GM23338 (cell line): ENCODE measurements at regions not wholly inside any gene's neighbourhood (a gene's known extent, or its start where the extent isn't known, plus 50 kb on each side); places are given as distances from the start of the nearest gene placed in this dataset.

ENCODE experiments used
- ATAC-seq: fragments of 200-7000 bp; cut with Tn5 transposase; 3 replicates; pipeline ENCODE4 v1.9.1; 2020
- DNase-seq: peaks from one replicate; pipeline ENCODE4 v3.0.0-alpha.2; 2015; ENCODE audit warnings: low spot score
- H2AFZ ChIP-seq: fragments of 200-600 bp; sonication (generic); 2 replicates; pipeline ENCODE4 v1.8.0; 2016; ENCODE audit warnings: antibody characterized with exemption, mild to moderate bottlenecking, moderate library complexity
- H3F3A ChIP-seq: fragments of 200-600 bp; sonication (generic); replicated peaks from 2 replicates; pipeline ENCODE4 v1.8.0; 2017; ENCODE audit warnings: antibody characterized with exemption, mixed run types, low read depth
- H3K27ac ChIP-seq: fragments of 200-600 bp; sonication (generic); 2 replicates; pipeline ENCODE4 v1.6.1; 2016; ENCODE audit warnings: low read depth
- H3K27me3 ChIP-seq: fragments of 200-600 bp; sonication (generic); 2 replicates; pipeline ENCODE4 v1.8.0; 2016; ENCODE audit warnings: mild to moderate bottlenecking, mixed run types, moderate library complexity; ENCODE audit not compliant: insufficient read depth
- H3K36me3 ChIP-seq: fragments of 200-600 bp; sonication (generic); 2 replicates; pipeline ENCODE4 v1.8.0; 2016; ENCODE audit warnings: mild to moderate bottlenecking; ENCODE audit not compliant: insufficient read depth
- H3K4me1 ChIP-seq: fragments of 200-600 bp; sonication (generic); 2 replicates; pipeline ENCODE4 v1.8.0; 2016; ENCODE audit warnings: mild to moderate bottlenecking, moderate library complexity; ENCODE audit not compliant: insufficient read depth
- H3K4me2 ChIP-seq: fragments of 200-600 bp; sonication (generic); 2 replicates; pipeline ENCODE4 v1.7.1; 2017; ENCODE audit warnings: mixed run types
- H3K4me3 ChIP-seq: fragments of 200-600 bp; sonication (generic); 2 replicates; pipeline ENCODE4 v1.6.1; 2016; ENCODE audit warnings: mixed run types
- H3K79me2 ChIP-seq: fragments of 200-600 bp; sonication (generic); replicated peaks from 2 replicates; pipeline ENCODE4 v1.8.0; 2017; ENCODE audit warnings: mild to moderate bottlenecking; ENCODE audit not compliant: insufficient read depth
- H3K9me2 ChIP-seq: fragments of 200-600 bp; sonication (generic); 2 replicates; pipeline ENCODE4 v1.8.0; 2017; ENCODE audit not compliant: insufficient read depth
- H4K20me1 ChIP-seq: fragments of 200-600 bp; sonication (generic); replicated peaks from 2 replicates; pipeline ENCODE4 v1.8.0; 2017; ENCODE audit warnings: mild to moderate bottlenecking; ENCODE audit not compliant: insufficient read depth
- H3K27ac Mint-ChIP-seq: 2 replicates; pipeline ENCODE4 v1.8.0; 2020; ENCODE audit warnings: inconsistent platforms, mild to moderate bottlenecking, moderate library complexity, mixed read lengths
- H3K27me3 Mint-ChIP-seq: 3 replicates; pipeline ENCODE4 v1.8.0; 2022; ENCODE audit warnings: low read depth, mild to moderate bottlenecking, moderate library complexity, mixed read lengths, inconsistent platforms; ENCODE audit not compliant: insufficient read depth, poor library complexity
- H3K36me3 Mint-ChIP-seq: 3 replicates; pipeline ENCODE4 v1.8.0; 2021; ENCODE audit warnings: low read depth, mild to moderate bottlenecking, inconsistent platforms, moderate library complexity, mixed read lengths
- H3K4me1 Mint-ChIP-seq: 3 replicates; pipeline ENCODE4 v1.8.0; 2020; ENCODE audit warnings: mild to moderate bottlenecking, inconsistent platforms, mixed read lengths
- H3K4me3 Mint-ChIP-seq: 3 replicates; pipeline ENCODE4 v1.8.0; 2021; ENCODE audit warnings: moderate library complexity, mild to moderate bottlenecking, inconsistent platforms, mixed read lengths
- H3K9me3 Mint-ChIP-seq: 3 replicates; pipeline ENCODE4 v1.8.0; 2020; ENCODE audit warnings: moderate library complexity, mild to moderate bottlenecking, inconsistent platforms, mixed read lengths
- CREB1 ChIP-seq: fragments of 250-450 bp; sonication (Bioruptor Pico); IDR thresholded peaks from 2 replicates; pipeline ENCODE4 v1.5.0; 2020; ENCODE audit warnings: low read depth, mild to moderate bottlenecking, moderate library complexity
- CTCF ChIP-seq, 2 experiments: fragments of 200-600 bp in 1 of 2; sonication (generic) in 1 of 2; conservative IDR thresholded peaks; 2 replicates each; pipeline versions ENCODE4 v1.5.1 to v1.6.1; 2016 to 2017; ENCODE audit warnings: antibody characterized with exemption in 2 of 2, low read depth in 2 of 2, mild to moderate bottlenecking in 2 of 2, moderate library complexity in 1 of 2
- NANOG ChIP-seq: IDR thresholded peaks from 2 replicates; pipeline ENCODE4 v1.6.1; 2016; ENCODE audit warnings: antibody characterized with exemption, borderline replicate concordance
- POLR2AphosphoS5 ChIP-seq: IDR thresholded peaks from 2 replicates; pipeline ENCODE4 v1.6.1; 2016; ENCODE audit warnings: antibody characterized with exemption, low read depth
- REST ChIP-seq: IDR thresholded peaks from one replicate; pipeline ENCODE4 v1.6.1; 2018; ENCODE audit warnings: antibody characterized with exemption; ENCODE audit not compliant: unreplicated experiment
- STAT1 ChIP-seq: IDR thresholded peaks from one replicate; pipeline ENCODE4 v1.6.1; 2016; ENCODE audit warnings: antibody characterized with exemption; ENCODE audit not compliant: unreplicated experiment
- ZNF114 ChIP-seq: fragments of 250-450 bp; sonication (Bioruptor Pico); IDR thresholded peaks from 2 replicates; pipeline ENCODE4 v1.5.0; 2020; ENCODE audit warnings: mild to moderate bottlenecking, moderate library complexity
- ZNF331 ChIP-seq: fragments of 250-450 bp; sonication (Bioruptor Pico); IDR thresholded peaks from 2 replicates; pipeline ENCODE4 v1.5.0; 2020; ENCODE audit warnings: low read depth, mild to moderate bottlenecking, moderate library complexity
- TF ChIP-seq, protein P1 (sequence below): IDR thresholded peaks from 2 replicates; pipeline ENCODE4 v1.6.1; 2016; ENCODE audit warnings: antibody characterized with exemption

GRCh38 chrX:35439034-35439660 is 359.0 kb upstream of the MAGEB16 start:
- Histone ChIP-seq H3K27me3 (no peaks in the 10 kb centered on the region), H4K20me1 (no peaks in the 10 kb centered on the region), H3K4me1 (peaks cover 1% of the 10 kb centered on the region; the same call in 1 of the 2 replicates), H3K9me2 (no peaks in the 10 kb centered on the region), H3F3A (no peaks in the 10 kb centered on the region), H3K79me2 (no peaks in the 10 kb centered on the region), H2AFZ (no peak overlapping the region), H3K27ac (no peak overlapping the region), H3K4me3 (no peak overlapping the region), H3K4me2 (no peak overlapping the region), H3K36me3 (0 out of 2 replicates have a peak, but pooled peaks cover 6% of the 10 kb centered on the region)
- Mint-ChIP-seq H3K36me3 (peaks cover 31% of the 10 kb centered on the region; the same call in 2 of the 3 replicates), H3K27ac (no peak overlapping the region), H3K4me1 (peaks cover 2% of the 10 kb centered on the region; the same call in 2 of the 3 replicates), H3K27me3 (peaks cover 2% of the 10 kb centered on the region), H3K4me3 (no peak overlapping the region), H3K9me3 (peaks cover 49% of the 10 kb centered on the region)
- DNase-seq (no peak), ATAC-seq (no peak)
- no peak for TF ChIP-seq NANOG
- no peak for TF ChIP-seq ZNF114 (CRISPR knock-in tag)
- TF ChIP-seq STAT1, result no peak

DNA sequence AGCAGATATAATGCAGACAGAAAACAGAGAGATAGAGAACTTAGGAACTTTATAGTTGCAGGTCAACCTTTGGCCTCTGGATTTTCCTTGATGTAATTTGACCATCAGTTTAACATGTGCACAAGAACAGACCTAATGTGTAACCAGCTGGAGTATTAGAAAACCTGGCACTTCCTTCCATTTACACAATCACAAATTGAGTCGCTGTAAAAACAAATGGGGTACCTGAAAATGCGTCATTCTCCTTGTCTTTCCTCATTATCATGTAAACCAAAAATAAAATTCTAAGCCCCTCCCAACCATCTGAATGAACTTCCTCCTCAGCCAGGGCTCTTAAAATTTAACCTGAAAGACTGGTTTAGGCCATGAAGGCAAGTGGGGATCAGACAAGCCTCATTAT is 358.4 kb upstream of the MAGEB16 start:
- Histone ChIP-seq H3K4me2 (no peak overlapping the region), H2AFZ (no peak overlapping the region), H3K79me2 (no peaks in the 10 kb centered on the region), H3K9me2 (no peaks in the 10 kb centered on the region), H3K4me1 (peaks cover 7% of the 10 kb centered on the region; the same call in 1 of the 2 replicates), H3K27ac (no peak overlapping the region), H3K36me3 (0 out of 2 replicates have a peak, but pooled peaks cover 6% of the 10 kb centered on the region), H3K27me3 (no peaks in the 10 kb centered on the region), H3K4me3 (no peak overlapping the region), H3F3A (no peaks in the 10 kb centered on the region), H4K20me1 (no peaks in the 10 kb centered on the region)
- Mint-ChIP-seq H3K4me3 (no peak overlapping the region), H3K4me1 (peaks cover 6% of the 10 kb centered on the region; the same call in 2 of the 3 replicates), H3K27me3 (peaks cover 2% of the 10 kb centered on the region), H3K36me3 (peaks cover 31% of the 10 kb centered on the region; the same call in 2 of the 3 replicates), H3K9me3 (peaks cover 49% of the 10 kb centered on the region), H3K27ac (no peak overlapping the region)
- TF ChIP-seq REST, result no peak
- TF ChIP-seq POLR2AphosphoS5, result no peak
- TF ChIP-seq STAT1, result no peak
- TF ChIP-seq CTCF (conservative IDR thresholded peaks at IDR 0.05; ENCODE audit: low read depth in 2 of 2), result no peak
- no peak for TF ChIP-seq NANOG
- TF ChIP-seq ZNF114 (CRISPR knock-in tag), result no peak
- no peak for TF ChIP-seq ZNF331 (CRISPR knock-in tag)
- TF ChIP-seq, protein P1, sequence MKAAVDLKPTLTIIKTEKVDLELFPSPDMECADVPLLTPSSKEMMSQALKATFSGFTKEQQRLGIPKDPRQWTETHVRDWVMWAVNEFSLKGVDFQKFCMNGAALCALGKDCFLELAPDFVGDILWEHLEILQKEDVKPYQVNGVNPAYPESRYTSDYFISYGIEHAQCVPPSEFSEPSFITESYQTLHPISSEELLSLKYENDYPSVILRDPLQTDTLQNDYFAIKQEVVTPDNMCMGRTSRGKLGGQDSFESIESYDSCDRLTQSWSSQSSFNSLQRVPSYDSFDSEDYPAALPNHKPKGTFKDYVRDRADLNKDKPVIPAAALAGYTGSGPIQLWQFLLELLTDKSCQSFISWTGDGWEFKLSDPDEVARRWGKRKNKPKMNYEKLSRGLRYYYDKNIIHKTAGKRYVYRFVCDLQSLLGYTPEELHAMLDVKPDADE, result no peak
- TF ChIP-seq CREB1 (CRISPR knock-in tag), result no peak
- ATAC-seq (no peak), DNase-seq (no peak)
